ENCODE measurements at regions not wholly inside any gene's neighbourhood (a gene's known extent, or its start where the extent isn't known, plus 50 kb on each side); places are given as distances from the start of the nearest gene placed in this dataset.

DNA sequence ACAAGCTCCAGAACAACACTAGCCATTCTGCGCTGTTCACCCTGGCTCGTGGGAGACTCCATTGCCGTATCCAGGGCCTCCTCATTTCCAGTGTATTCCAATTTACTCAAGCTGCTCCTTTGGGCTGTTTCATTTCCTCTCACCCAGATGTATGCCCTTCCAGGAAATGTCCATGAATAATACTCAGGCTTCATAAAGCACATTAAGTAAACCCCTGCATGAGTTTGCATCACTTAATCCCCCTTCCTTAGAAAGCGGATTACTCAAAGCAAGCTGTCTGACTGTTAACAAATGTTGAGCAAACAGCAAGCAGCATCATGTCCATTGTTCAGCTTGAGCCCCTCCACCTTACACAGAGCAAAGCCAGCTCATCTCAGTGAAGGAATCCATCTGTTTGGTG, 403.6 kb upstream of the PBX1 start:
- no peak overlapping the region for H3K4me3 ChIP-seq (ENCODE audit: low read depth, low read length, poor library complexity, severe bottlenecking)
- no peaks in the 10 kb centered on the region for H3K36me3 ChIP-seq (ENCODE audit: insufficient read depth, low read length)
- TF ChIP-seq, protein P1, sequence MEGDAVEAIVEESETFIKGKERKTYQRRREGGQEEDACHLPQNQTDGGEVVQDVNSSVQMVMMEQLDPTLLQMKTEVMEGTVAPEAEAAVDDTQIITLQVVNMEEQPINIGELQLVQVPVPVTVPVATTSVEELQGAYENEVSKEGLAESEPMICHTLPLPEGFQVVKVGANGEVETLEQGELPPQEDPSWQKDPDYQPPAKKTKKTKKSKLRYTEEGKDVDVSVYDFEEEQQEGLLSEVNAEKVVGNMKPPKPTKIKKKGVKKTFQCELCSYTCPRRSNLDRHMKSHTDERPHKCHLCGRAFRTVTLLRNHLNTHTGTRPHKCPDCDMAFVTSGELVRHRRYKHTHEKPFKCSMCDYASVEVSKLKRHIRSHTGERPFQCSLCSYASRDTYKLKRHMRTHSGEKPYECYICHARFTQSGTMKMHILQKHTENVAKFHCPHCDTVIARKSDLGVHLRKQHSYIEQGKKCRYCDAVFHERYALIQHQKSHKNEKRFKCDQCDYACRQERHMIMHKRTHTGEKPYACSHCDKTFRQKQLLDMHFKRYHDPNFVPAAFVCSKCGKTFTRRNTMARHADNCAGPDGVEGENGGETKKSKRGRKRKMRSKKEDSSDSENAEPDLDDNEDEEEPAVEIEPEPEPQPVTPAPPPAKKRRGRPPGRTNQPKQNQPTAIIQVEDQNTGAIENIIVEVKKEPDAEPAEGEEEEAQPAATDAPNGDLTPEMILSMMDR (conservative IDR thresholded peaks at IDR 0.05; ENCODE audit: low read length): no peak
- H3K4me1 ChIP-seq (ENCODE audit: insufficient read depth, low read length, poor library complexity, severe bottlenecking): no peaks in the 10 kb centered on the region
- H3K9me2 ChIP-seq (ENCODE audit: insufficient read depth, low read length): no peaks in the 10 kb centered on the region
- no peaks in the 10 kb centered on the region for H3K9me3 ChIP-seq (ENCODE audit: low read length)
- ChIA-PET POLR2A (no interaction called here), CTCF (ENCODE audit: unreplicated experiment) (no interaction called here)
- intact Hi-C loops (cut with micrococcal nuclease; ENCODE audit: unreplicated experiment): no loop called here
- H4K20me1 ChIP-seq (ENCODE audit: insufficient read depth, low read length): no peaks in the 10 kb centered on the region
- no peak overlapping the region for H2AFZ ChIP-seq (ENCODE audit: low read length)
- no peak overlapping the region for H3K4me2 ChIP-seq (ENCODE audit: low read length)
- BruUV-seq (replicated peaks): no TSS peak
- no peak for DNase-seq (ENCODE audit: low spot score)
- no peak overlapping the region for H3K27ac ChIP-seq (ENCODE audit: low read depth, low read length, poor library complexity, severe bottlenecking)
- H3K79me2 ChIP-seq (ENCODE audit: insufficient read depth, low read depth, low read length): no peaks in the 10 kb centered on the region

DNA sequence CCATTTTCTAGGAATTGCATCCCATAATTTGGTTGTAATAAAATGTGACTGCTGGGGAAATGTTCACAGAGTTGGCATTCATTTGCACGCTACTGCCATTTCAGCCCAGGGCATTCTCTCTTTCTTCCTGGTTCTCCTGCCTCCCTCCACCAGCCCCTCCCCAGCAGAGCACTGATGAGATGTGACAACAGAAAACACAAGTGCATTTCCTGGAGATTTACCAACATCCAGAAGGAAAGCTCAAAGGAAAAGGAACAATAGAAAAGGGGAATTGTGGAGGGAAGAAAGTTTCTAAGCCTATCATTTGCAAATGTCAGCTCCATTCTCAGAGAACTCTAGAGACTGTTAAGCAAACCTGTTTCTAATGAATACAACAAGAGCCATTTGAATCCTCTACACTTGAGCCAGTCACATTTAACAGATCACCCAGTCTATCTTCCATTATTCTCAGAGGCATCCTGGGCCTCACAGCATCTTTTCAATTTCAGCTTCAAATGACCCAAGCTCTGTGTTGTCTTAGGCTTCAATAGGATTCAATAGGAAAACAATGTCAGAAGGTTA, 395.6 kb upstream of the PBX1 start:
- Histone ChIP-seq H3K4me3 (ENCODE audit: low read depth, low read length, poor library complexity, severe bottlenecking) (no peak overlapping the region), H3K4me2 (ENCODE audit: low read length) (no peak overlapping the region), H3K79me2 (ENCODE audit: insufficient read depth, low read depth, low read length) (no peaks in the 10 kb centered on the region), H3K27ac (ENCODE audit: low read depth, low read length, poor library complexity, severe bottlenecking) (no peak overlapping the region), H2AFZ (ENCODE audit: low read length) (no peak overlapping the region), H3K9me2 (ENCODE audit: insufficient read depth, low read length) (no peaks in the 10 kb centered on the region), H4K20me1 (ENCODE audit: insufficient read depth, low read length) (no peaks in the 10 kb centered on the region), H3K36me3 (ENCODE audit: insufficient read depth, low read length) (no peaks in the 10 kb centered on the region), H3K9me3 (ENCODE audit: low read length) (no peaks in the 10 kb centered on the region), H3K4me1 (ENCODE audit: insufficient read depth, low read length, poor library complexity, severe bottlenecking) (no peaks in the 10 kb centered on the region)
- ChIA-PET POLR2A (no interaction called here), CTCF (ENCODE audit: unreplicated experiment) (no interaction called here)
- BruUV-seq (replicated peaks): no TSS peak
- intact Hi-C loops (cut with micrococcal nuclease; ENCODE audit: unreplicated experiment): no loop called here
- no peak for DNase-seq (ENCODE audit: low spot score)
- TF ChIP-seq, protein P1 (conservative IDR thresholded peaks at IDR 0.05; ENCODE audit: low read length): no peak
- no peak for TF ChIP-seq EZH2phosphoT487 (IDR thresholded peaks at IDR 0.05; ENCODE audit: borderline replicate concordance, low read depth, low read length)

DNA sequence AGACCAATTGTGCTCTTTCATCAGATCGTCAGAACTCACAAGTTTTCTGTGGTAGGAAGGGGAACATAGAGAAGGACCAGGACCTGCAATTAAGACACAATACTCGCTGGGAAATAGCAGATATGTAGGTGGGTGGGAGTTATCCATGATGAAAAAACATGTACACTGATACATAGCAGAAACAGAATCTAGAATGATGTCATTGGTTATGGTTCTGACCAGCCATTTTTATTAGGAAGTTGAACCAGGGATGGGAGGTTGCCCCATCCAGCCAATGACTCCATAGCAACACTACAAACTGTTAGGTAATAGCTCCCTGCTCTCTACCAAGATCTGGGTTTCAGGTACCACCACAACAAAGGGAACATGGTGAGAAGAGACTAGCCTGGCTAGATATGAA, 393.5 kb upstream of the PBX1 start:
- H3K9me3 ChIP-seq (ENCODE audit: low read length): no peaks in the 10 kb centered on the region
- H3K4me1 ChIP-seq (ENCODE audit: insufficient read depth, low read length, poor library complexity, severe bottlenecking): no peaks in the 10 kb centered on the region
- H3K36me3 ChIP-seq (ENCODE audit: insufficient read depth, low read length): no peaks in the 10 kb centered on the region
- no TSS peak for BruUV-seq (replicated peaks)
- no peaks in the 10 kb centered on the region for H3K79me2 ChIP-seq (ENCODE audit: insufficient read depth, low read depth, low read length)
- ChIA-PET CTCF (ENCODE audit: unreplicated experiment) (no interaction called here), POLR2A (no interaction called here)
- no peak overlapping the region for H3K4me2 ChIP-seq (ENCODE audit: low read length)
- no peaks in the 10 kb centered on the region for H3K9me2 ChIP-seq (ENCODE audit: insufficient read depth, low read length)
- no peak overlapping the region for H2AFZ ChIP-seq (ENCODE audit: low read length)
- H4K20me1 ChIP-seq (ENCODE audit: insufficient read depth, low read length): no peaks in the 10 kb centered on the region
- no peak for DNase-seq (ENCODE audit: low spot score)
- H3K27ac ChIP-seq (ENCODE audit: low read depth, low read length, poor library complexity, severe bottlenecking): no peak overlapping the region
- H3K4me3 ChIP-seq (ENCODE audit: low read depth, low read length, poor library complexity, severe bottlenecking): no peak overlapping the region
- intact Hi-C loops (cut with micrococcal nuclease; ENCODE audit: unreplicated experiment): no loop called here
- TF ChIP-seq, protein P1 (conservative IDR thresholded peaks at IDR 0.05; ENCODE audit: low read length): no peak
- TF ChIP-seq EZH2phosphoT487 (IDR thresholded peaks at IDR 0.05; ENCODE audit: borderline replicate concordance, low read depth, low read length): no peak
